ENCODE measurements at regions not wholly inside any gene's neighbourhood (a gene's known extent, or its start where the extent isn't known, plus 50 kb on each side); places are given as distances from the start of the nearest gene placed in this dataset.
"Not testable (repeated sequence)": the region's sequence is repeated elsewhere in the genome, so short reads cannot be mapped to it uniquely, and the experiment has no call there.

GRCh38 chr10:34015700-34016099 is 681.2 kb upstream of the NRP1 start:
- DNase-seq (ENCODE audit: low read depth): no peak

GRCh38 chr10:34013235-34013634 is 678.8 kb upstream of the NRP1 start:
- no peak for DNase-seq (ENCODE audit: low read depth)

DNA sequence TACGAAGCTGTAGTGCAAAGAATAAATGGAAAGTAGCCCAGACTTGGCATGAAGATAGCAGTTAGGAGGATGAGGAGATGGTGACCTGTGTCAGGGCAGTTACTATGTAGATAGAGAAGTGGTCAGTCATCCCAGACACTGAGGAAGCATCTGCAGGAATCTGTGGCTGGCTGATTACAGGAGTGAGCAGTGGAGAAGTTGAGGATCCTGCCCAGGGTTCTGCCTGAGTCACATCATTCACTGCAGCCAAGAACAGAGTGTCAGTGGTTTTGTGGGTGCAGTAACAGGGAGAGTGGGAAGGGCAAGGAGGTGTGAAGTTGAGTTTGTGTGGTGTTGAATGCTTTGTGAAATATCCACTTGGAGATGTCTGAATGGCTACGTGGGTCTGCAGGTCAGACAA is 676.4 kb upstream of the NRP1 start:
- DNase-seq (ENCODE audit: low read depth): peak; percentile 21

GRCh38 chr10:34010228-34010627 is 675.8 kb upstream of the NRP1 start:
- DNase-seq (ENCODE audit: low read depth): not testable (repeated sequence)

GRCh38 chr10:34008656-34009055 is 674.2 kb upstream of the NRP1 start:
- DNase-seq (ENCODE audit: low read depth): no peak

DNA sequence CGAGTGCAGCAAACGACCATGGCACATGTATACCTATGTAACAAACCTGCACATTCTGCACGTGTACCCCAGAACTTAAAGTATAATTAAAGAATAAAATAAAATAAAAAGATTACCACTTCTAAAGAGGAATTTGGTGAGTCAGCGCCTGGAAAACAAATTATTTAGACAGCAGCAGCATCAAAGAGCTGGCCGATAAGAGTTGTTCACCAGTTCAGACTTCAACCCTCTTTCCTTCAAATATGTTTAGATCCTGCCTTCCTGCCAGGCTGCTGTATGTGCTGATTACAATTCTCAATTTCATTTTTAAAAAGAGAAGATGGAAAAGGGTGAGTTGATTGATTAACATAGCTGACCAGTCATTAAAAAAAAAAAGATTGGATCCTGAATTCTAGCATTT is 672.0 kb upstream of the NRP1 start:
- no peak for DNase-seq (ENCODE audit: low read depth)

DNA sequence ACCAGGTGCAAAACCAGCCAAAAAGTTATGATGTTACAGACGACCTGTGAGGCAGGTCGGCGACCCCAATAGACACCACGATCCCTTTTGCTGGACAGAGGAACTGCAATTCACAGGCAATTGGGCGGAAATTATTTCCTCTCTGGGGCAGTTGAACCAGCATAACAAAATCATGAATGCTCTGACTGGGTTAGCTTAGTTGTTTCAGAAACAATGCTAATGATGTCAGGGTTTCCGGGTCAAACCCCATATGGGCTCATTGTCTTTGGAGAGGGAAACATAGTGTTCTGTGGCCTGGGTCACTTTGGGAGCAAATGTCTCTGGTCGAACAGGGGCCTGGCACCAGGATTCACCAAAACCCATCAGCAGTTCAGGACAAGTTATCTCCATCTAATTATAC is 669.1 kb upstream of the NRP1 start:
- no peak for DNase-seq (ENCODE audit: low read depth)

DNA sequence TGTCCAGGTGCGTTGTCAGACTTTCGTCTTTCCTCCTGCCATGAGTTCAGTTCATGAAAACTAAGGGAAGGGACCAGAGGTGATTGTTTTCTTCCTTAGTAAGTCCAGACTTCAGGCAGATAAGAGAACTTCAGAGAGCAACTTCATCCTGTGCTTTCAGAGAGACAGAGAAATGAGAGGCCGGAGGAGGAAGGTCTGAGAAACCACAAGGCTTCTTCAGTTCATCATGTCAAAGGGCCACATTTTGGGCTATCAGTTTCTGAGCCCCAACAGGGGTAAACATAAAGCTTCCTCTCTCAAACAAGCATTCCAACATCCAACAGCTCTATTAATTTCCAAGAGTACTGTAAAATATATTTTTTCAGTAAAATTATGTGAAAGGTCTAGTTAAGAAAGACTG is 668.4 kb upstream of the NRP1 start:
- DNase-seq (ENCODE audit: low read depth): no peak

DNA sequence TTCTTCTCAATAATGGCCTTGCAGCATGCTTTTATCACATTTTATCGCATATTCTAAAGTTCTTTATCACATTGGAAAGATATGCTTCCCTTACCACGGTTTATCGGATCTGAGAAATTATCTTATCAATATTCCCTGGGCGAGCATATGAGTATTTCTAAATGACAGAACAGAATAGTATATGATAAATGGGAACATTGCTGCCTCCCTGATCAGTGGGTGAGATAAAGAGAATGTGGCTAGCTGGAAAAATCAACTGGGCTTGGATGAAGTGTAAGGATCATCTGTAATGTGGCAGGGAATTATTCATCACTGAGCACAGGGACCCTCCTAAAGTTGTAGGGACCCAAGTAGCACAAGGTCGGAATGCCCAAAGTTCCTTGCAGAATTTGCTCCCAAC is 667.4 kb upstream of the NRP1 start:
- no peak for DNase-seq (ENCODE audit: low read depth)

- DNase-seq (ENCODE audit: low read depth): no peak
These were observed 666.7 kb upstream of the NRP1 start for GRCh38 chr10:34001087-34001580.

GRCh38 chr10:33993917-33994316 is 659.5 kb upstream of the NRP1 start:
- DNase-seq (ENCODE audit: low read depth): no peak

- DNase-seq (ENCODE audit: low read depth): no peak
These were observed 657.5 kb upstream of the NRP1 start for GRCh38 chr10:33991924-33992323.

DNA sequence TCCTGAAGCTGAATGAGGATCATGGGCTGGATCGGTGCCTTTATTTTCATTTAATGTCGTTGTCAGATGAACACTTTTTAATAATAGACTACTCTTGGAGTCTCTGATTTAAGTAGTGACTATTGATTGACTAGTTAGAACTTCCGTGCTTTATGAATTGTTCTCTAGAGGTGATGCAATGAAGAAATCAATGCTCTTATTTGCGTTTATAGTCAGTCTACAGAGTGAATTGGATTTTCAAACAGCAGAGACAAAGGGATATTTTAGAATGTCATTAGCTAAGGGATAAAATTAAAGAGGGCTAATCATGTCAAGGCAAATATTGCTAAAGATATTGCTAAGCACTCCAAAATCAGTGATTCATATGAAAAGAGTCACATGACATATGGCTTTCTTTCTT is 652.0 kb upstream of the NRP1 start:
- DNase-seq (ENCODE audit: low read depth): no peak

DNA sequence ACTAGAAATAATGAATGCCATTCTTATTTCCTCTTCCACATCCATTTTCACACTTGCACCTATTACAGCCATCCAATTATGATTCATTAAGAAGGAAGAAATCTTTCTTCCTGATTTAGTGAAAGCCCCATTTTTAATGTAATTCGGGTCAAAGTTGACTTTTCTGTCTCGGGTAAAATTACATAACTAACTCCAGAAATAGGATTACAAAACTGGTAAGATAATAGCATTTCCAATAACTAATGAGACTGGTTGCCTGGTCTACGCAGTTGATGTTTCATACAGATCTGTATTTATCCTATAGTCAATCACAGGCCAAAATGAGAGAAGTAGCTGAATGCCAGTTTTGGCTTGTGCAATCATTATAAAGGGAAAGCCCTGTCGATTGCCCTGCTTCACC is 651.5 kb upstream of the NRP1 start:
- no peak for DNase-seq (ENCODE audit: low read depth)

DNA sequence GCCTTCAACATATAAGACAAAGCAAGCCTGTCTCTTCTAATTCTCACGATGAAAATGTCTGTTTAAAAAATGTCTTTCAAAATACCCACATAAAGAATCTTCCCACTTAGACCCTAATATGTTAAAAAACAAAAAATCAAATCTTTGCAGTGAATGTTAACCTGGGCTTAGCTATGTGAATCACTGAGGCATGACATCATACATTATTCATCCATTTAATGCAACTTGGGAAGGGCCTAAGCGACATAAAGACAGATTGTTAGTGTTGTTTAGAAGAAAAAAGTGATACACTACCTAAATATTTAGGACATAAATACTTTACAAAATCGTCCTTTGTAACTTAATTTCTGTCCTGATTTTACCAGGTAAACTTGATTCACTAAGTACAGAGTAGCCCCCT is 648.5 kb upstream of the NRP1 start:
- peak; percentile 4 for DNase-seq (ENCODE audit: low read depth)

- DNase-seq (ENCODE audit: low read depth): no peak
These were observed 646.8 kb upstream of the NRP1 start for GRCh38 chr10:33981301-33981700.

DNA sequence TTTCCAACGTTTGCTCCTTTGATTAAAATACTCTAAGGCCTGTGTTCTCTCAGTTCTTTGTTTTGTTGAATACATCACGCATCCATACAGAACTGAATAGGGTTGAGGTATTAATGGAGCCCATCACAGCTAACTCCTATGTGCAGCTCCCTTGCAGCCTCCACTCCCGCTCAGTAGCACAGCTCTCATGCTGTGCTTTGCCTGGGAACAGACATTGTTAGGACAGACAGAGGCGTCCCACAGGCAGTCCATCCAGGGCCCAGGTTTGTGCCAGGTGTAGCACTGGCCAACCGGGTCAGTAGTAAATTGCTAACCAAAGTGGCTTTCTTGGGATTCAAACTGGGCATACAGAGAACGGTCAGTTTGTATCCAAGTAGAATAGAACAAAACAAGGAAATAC is 644.7 kb upstream of the NRP1 start:
- DNase-seq (ENCODE audit: low read depth): no peak

DNA sequence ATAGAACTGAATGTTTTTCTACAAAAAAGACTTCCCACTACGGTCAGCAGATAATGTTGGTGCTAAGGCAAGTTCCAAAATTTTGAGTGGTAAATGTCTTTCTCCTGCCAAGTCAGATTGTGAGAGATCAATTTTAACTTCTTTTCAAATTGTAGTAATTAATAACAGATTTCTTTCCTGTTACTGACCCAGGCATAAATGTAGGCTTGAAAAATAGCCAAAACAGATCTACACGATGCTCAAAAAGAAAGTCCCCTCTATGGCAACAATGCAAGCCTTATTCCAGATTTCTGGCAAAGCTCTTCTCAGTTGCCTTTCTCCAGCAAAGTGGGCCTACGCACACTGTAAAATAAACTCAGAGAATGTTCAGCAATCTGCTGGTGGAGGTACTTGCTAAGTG is 641.0 kb upstream of the NRP1 start:
- DNase-seq (ENCODE audit: low read depth): no peak

DNA sequence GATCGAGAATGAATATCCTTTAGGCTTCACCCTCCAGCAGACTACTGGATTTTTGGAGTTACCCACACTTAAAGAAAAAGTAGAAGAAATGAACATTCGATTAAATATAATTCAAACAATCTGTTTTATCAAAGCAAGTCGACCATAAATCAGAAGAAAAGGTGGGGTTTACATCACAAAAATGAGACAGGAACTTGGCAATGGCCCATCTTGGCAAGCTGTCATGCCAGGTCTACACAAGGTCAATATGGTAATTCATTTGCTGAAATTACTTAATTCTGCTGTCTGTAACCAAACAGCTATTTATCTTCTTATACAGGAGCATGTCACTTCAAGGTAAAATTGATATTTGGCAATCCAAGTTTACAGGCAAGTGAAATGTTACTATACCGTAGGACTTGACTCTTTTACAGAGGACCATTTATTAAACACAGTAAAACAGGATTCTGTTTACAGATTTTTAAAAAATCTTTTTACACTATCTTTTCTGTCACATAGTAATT is 640.6 kb upstream of the NRP1 start:
- no peak for DNase-seq (ENCODE audit: low read depth)

- DNase-seq (ENCODE audit: low read depth): no peak
These were observed 634.5 kb upstream of the NRP1 start for GRCh38 chr10:33968983-33969382.

DNA sequence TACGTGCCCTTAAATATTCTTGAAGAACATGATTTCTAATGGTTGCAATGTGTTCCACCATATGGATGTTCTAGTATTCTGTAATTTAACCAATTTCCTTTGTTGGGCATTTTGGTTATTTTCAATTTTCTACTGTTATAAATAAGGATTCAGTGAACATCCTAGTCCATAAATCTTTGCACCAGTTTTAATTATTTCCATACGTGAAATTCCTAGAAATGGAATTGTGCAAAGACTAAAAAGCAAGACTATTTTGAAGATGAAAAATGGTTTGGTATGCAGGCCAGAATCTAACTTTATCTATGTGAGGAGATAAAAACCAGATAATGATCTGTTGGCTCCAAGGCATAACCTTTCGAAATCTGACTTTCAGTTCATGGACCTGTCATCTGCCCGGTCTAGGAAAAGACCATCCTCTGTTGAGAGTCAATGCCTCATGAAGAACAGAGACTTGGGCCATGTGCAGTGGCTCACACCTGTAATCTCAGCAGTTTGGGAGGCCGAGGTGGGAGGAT is 633.2 kb upstream of the NRP1 start:
- DNase-seq (ENCODE audit: low read depth): no peak

GRCh38 chr10:33966946-33967345 is 632.5 kb upstream of the NRP1 start:
- DNase-seq (ENCODE audit: low read depth): no peak

DNA sequence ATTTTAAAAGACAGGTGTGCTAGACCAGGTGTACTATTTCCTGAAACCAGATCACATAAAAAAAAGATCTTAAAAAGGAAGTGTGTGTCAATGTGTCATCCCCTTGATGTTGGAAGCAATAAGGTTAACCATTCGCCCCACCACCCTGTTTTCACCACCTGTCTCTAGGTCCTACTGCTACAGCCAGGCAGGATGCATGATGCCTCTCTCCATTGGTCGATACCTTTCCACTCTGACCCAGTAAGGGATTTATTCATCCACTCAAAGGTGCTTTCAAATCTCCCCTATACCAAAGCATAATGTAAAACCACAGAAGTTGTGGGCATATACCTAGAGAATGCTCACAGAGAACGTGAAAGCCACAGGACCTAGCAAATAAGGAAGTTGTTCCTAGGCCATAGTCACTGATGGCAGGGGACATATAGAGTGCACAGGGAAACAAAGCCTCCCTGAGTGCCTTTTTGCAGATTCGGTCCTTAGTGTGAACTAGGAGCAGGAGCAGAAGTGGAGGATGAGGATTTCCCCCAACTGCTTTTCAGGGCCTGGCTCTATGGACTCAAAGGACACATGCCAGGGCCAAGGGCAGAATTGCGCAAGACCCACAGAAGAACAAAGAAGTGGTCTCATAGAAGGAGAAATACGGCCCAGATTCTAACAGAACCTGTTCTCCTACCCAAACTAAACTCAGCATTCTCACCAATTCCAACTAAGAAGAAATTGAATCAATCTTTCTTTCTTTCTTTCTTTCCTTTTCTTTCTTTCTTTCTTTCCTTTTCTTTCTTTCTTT is 631.5 kb upstream of the NRP1 start:
- no peak for DNase-seq (ENCODE audit: low read depth)

- no peak for DNase-seq (ENCODE audit: low read depth)
These were observed 629.3 kb upstream of the NRP1 start for GRCh38 chr10:33963729-33964128.
